ENCODE measurements at regions not wholly inside any gene's neighbourhood (a gene's known extent, or its start where the extent isn't known, plus 50 kb on each side); places are given as distances from the start of the nearest gene placed in this dataset.

DNA sequence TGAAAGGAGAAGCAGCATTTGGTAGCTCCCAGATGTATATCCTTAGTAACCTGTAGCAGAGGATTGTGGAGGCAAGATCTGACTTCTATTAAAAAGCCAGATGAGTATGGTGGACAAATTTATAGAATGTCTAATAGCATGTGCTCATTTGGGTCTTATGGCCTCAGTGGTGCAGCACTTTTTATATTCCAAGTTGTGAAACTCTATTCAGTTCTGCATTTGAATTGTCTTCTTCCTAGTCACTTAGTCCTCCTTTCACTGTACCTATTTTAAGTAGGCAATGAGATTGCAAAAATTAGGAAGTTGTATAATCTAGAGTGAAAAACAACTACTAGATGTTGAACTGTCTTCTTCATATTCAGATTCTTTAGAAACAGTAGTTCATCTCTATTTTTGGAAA, 412.5 kb upstream of the PCDH9 start:
- DNase-seq, result peak in 2 of 4 experiments; percentile 52 to 61

DNA sequence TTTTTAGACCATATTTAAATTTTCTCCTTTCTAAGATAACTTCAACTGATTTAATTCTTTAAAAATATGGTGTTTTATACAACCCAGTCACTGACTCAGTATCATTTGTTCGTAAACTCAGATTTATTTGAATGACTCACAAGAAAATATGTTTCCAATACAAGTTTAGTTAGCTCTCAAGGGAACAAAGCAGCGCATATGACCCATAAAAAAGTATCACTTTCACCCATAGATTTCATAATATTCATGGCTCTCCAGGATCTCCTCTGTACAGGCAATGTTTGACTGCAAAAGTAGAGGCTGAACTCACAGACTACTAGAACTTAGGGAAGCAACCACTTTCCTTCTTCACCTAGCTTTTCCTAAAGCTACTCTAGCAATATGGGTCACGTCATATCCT, 405.6 kb upstream of the PCDH9 start:
- no peak for DNase-seq

DNA sequence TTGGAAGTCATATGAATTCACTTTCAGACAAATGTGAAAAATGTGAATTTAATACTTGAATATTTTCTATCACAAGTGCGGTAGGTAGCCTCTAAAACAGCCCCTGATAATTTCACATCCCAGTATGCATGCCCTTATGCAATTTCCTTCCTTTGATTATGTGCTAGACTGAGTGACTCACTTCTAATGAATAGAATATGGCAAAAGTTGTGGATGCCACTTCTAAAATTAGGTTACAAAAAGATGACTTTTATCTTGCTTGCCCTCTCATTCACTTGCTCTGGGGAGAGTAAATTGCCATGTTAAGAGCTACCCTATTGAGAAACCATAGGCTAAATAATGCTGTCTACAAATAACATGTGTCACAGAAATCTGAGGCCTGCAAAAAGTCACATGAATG, 402.5 kb upstream of the PCDH9 start:
- DNase-seq, result peak in 3 of 4 experiments; percentile 15 to 54 (median 46)

DNA sequence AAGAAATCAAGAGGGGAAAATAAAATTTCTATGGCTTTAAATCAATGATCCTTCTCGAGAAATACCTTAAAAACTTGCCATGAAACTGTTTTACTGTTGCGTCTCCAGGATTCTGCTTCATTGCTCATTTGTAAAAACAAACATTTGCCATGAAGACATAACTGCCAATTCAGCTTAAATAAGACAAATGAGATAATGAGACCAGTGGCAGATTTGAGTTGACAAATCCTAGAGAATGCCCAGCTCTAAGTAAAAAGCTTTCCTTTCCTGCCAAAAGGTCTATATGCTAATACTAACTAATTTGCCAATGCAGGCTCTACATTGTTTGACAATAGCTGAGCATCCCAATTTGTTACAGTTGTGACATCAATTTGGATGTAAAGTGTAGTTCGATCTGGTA, 400.5 kb upstream of the PCDH9 start:
- no peak for DNase-seq

DNA sequence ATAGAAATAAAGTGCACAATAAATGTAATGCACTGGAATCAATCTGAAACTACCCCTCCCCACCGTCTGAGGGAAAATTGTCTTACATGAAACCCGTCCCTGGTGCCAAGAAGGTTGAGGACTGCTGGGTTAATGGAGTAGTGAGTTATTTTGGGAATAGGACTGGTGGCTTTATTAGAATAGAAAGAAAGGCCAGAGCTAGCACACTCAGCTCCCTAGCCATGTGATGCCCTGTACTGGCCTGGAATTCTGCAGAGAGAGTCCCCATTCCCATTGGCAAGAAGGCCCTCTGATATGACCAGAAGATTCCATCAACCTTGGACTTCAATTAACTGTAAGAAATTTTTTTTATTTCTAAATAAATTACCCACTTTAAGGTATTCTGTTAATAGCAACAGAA, 393.5 kb upstream of the PCDH9 start:
- DNase-seq, result no peak

DNA sequence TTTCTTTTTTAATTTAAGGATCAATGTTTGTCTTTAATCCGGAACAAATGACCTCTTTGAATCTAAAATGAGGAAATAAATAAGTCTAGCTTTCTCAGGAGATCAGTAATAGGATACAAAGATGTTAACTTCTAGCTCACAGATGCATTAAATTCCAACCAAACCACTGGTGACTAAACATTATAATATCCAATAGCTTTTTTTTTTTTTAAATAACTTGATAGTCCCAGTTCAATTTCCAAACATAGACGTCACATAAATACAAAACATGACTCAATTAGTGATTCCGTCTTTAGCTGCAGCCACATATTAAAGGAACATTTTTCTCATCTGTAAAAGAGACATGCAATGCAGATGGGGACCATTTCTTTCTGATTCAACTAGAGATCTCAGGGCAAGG, 390.5 kb upstream of the PCDH9 start:
- DNase-seq, result no peak

DNA sequence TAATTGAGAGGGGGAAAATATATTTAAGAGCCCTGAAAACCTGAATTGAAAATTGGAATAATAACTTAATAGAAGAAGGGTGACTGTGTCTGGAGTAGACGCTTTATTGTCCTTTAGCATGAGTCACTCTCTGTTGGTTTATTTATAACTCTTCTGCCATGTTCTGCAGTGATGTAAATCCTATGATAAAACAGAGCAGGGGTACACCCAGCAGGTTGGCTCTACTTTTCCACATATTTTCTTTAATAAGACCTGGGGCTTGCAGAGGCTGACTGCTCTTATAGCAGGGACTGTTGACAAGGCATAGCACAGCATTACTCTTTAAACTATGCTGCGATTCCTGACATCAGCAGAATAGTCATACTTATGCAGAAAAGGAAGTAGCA, 389.9 kb upstream of the PCDH9 start:
- DNase-seq, result peak; percentile 15 to 57 (median 24)

DNA sequence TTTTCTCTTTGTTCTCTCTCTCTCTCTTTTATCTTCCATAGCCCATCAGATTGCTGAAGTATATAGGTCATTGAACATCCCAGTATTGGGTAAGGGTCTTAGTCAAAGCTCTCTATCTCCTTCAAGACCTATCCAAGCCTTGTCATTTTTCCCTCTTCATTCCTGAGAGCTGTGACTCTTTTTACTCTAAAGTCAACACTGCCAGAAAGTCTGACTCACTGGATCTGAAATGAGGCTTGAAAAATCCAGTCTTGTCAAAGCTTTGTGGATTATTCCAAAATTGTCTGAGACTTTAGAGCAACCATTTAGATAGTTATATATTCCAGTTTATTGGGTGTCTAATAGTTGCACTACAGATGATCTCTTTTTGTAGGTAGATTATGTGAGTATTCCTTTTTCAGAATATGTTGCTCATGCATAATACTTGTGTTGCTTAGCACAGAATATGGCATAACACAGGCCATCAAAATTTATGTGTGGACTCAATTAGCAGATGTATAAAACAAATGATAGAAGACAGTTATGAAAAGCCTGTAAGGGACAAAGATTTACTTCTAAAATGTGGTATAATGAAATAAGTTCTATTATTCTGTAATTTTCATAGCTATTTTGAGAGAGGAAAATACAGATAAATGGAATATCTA, 389.3 kb upstream of the PCDH9 start:
- no peak for DNase-seq

DNA sequence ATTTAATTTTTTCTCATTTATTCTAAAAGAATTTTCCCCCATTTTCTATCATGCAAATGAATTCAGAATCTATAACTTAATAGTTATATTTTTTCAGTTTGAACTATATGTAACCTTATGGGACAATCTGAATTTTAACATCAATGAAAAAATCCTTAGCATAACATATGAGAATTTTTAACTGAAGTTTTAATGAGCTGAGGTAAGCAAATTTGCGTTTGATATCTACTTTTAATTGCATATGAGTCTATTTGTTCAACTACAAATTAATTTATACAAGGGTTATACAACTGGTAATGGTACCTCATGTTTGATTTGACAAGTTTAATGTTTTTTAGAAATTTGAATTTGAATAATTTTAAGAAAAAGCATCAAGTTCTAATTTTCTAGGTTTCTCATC, 384.4 kb upstream of the PCDH9 start:
- no peak for DNase-seq

DNA sequence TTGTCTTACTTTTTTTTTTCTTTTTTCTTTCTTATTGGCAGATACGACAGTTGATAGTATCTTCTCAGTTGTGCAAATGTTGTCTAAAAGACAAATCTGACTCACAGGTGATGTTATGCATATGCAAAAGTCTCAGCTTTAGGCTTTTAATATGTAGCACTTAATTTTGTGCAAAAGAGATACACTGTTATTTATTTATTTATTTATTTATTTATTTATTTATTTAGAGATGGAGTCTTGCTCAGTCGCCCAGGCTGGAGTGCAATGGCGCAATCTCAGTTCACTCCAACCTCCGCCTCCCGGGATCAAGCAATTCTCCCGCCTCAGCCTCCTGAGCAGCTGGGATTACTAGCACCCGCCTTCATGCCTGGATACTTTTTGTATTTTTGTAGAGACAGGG, 383.9 kb upstream of the PCDH9 start:
- no peak for DNase-seq

DNA sequence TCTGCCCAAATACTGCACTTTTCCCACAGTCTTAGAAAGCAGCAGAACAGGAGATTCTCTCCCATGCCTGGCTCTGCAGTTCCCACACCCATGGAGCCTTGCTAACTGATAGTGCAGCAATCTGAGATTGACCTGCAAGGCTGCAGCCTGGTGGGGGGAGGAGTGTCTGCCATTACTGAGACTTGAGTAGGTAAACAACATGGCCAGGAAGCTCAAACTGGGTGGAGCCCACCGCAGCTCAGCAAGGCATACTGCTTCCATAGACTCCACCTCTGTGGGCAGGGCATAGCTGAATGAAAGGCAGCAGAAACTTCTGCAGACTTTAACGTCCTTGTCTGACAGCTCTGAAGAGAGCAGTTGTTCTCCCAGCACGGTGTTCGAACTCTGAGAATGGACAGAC, 358.5 kb upstream of the PCDH9 start:
- no peak for DNase-seq

DNA sequence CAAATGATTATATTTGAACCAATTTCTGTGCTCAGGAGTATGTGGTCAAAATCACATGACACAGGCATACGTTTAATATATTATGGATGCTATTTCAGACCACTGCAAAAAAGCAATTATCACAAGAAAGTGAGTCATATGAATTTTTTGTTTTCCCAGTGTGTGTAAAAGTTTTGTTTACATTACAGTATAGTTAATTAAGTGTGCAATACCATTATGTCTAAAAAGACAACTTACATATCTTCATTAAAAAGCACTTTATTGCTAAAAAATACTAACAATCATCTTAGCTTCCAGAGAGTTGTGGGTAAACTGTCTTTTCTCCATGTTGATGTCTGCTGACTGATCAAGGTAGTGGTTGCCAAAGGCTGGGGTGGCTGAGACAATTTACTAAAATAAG, 347.2 kb upstream of the PCDH9 start:
- no peak for DNase-seq

DNA sequence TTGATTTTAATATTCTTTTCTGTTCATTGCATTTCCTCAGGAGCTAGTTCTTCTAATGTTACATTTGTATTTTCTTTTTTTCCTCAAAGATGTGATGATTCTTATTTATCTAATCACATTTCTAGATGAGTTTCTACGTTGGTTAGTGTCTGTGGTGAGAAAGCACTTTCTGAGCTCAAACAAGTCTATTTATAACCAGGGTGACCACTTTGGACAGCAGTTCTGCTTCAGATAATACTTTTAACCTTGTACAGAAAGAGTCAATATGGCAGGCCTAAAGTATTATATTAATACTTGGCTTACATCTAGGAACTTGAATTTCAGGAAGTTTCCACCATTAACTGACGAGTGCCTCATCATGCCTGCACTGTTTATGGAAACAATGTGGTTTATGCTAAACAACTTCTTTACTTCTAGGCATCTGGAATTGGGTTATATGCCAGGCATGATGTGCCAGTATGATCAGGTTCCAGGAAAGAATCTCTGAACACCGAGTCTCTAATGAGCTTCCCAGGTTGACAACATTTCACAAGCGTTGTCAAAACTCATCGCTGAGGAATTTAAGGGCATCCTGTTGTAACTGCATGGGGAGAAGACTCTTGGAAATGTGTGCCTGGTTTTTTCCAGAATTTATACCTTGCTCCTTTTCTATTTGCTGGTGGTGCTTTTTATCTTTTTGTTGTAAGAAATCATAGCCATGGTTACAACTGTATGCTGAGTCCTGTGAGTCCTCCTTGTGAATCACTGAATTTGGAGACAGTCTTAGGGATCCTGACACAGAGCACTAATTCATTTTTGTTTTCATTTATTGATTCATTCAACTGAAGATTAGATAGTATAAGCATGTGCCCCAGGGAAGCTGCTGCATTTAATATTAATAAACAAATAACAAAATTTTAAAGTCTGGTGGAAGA, 344.4 kb upstream of the PCDH9 start:
- DNase-seq, result no peak

DNA sequence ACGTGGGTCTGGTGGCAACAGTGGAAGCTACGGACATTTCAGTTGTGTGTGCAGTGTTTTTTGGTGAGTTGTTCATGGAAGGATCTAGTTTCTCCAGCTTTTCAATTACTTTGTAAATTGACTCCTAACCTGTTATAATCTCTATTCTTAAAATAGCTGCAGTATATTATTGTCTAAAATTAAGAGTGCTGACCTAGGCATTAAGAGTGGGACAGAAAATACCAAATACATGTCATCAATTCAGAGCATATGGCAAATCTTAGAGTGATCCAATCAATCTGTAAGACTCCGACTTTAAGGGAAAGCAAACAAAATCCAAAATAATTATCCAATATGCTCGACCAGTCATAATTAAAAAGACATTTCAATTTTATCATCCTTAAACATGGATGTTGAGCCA, 338.1 kb upstream of the PCDH9 start:
- DNase-seq, result no peak

DNA sequence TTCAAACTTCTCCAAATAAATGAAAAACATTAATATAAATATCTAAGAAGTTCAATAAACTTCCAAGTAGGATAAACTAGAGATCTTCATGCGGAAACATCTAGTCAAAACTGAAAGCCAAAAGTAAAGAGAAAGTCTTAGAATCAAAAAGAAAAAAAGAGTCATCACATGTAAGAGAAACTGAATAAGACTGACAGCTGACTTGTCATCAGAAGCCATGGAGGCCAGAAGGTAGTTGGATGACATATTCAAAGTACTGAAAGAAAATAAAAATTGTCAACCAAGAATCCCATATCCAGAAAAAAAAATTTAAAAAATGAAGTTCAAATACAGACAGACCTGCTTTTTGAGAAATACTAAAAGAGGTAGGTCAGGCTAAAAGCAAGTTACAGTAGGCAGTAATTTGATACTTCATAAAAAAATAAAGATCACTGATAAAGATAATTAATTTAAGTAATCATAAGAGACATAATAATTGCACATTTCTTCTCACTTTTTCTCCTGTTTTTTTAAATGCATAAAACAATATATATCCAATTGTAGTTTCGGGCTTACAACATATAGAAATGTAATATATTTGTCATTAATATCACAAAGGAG, 327.6 kb upstream of the PCDH9 start:
- no peak for DNase-seq

DNA sequence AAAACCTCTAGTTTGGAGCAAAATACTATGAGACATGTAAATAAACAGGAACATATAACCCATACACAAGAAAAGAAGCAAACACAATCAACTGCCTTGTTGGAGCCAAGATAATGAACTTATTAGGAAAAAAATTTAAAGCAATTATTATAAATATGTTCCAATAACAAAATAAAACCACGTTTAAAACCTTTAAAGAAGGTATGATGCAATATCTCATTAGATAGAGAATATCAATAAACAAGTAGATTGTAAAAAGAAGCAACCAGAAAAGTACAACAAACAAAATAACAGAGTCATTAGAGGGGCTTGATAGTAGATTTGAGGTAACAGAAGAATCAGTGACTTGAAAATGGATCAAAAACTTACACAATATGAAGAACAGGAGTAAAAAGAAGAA, 327.0 kb upstream of the PCDH9 start:
- no peak for DNase-seq

DNA sequence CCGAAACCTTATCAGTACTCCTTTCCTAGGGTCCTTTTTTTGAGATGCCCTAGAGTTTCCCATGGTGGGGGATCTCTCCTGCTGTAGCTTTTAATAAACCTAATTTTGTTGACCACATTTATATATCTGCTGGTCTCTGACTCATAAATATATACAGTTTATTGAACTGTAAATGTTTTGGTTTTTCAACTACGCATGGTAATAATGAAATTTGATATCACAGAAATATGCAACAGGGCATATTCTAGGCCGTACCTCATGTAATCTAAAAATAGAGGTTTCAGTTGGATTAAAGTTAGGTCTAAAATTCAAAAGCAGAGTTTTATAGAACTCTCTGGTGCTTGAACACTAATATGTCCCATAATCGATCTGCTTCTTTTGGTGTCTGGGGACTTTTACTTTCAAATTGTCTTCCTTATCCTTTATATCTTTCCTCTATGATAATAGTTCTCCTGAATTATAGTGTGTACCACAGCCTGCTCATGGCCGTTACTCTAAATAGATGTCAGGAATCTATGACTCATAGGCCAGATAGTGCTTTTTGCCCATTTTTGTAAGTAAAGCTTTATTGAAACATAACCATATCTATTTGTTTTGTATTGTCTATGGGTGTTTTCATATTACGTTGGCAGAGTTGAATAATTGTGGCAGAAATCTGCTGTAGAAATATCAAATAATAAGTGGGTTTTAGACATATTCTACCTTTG, 324.8 kb upstream of the PCDH9 start:
- no peak for DNase-seq

DNA sequence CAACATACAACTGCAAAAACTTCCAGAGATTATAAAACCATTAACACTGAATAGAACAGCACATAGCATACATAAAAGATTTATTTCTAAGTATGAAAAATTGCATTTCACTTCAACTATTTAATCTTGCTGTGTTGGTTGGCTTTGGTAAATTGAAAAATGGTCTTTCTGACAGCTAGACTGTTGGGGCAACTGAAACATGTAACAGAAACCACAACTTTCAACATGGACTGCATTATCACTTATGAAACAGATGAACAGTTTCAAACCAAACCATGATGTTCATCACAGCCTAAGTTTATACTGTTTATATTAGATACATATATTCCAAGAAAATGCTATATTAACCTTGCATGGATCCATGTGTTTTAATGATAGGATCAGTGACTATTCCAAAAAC, 324.1 kb upstream of the PCDH9 start:
- no peak for DNase-seq

DNA sequence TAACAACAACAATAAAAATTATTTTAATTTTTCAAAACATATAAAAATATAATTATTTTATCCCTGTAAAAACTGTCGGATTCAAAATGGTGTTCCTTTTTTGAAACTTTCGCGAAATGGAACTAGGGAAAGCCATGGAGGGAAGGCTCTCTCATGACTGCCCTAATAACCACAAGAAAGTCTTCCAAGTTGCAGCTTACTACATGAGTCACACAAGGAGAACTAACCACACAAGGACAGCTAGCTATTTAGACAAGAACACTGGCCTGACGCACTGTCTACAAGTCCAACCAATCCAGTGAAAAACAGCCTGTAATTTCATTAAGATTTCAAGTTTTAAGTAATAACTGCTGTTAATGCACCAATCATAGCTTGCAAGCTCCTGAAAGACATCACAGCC, 319.2 kb upstream of the PCDH9 start:
- DNase-seq, result peak in 1 of 4 experiments; percentile 2

DNA sequence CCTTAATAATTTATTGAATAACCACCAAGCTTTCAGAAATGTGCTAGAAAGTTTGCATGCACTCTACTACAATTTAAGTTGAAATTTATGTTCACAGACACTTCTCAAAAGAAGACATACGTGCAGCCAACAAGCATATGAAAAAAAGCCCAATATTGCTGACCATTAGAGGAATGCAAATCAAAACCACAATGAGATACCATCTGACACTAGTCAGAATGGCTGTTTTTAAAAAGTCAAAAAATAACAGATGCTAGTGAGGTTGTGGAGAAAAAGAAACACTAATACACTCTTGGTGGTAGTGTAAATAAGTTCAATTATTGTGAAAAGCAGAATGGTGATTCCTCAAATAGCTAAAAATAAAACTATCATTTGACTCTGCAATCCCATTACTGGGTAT, 308.8 kb upstream of the PCDH9 start:
- DNase-seq, result no peak

DNA sequence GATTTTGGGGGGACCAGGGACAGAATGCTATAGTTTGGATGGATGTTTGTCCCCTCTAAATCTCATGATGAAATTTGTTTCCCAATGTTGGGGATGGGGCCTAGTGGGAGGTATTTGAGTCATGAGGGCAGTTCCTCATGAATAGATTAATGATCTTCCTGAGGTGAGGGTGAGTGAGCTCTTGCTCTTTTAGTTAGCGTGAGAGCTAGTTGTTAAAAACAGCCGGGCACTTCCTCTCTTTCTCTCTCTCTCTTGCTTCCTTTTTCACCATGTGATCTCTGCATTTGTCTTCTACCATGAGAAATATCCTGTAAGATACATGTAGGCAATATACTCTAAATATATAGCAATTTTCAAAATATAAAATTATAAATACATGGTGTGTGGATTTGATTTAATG, 290.8 kb upstream of the PCDH9 start:
- DNase-seq, result peak; percentile 17 to 67 (median 48)

DNA sequence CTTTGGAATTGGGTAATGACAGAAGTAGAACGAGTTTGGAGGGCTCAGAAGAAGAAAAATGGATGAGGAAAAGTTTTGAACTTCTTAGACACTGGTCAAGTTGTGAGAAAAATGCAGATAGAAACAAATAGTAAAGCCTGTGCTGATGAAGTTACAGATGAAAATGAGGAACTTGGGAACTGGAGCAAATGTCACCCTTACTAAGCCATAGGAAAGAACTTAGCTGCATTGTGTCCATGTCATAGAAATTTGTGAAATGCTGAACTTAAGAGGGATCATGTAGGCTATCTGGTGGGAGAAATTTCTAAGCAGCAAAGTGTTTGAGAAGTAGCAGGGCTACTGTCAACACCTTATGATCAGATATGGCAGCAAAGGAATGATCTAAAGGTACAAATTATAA, 289.2 kb upstream of the PCDH9 start:
- peak; percentile 13 to 64 (median 37) for DNase-seq

DNA sequence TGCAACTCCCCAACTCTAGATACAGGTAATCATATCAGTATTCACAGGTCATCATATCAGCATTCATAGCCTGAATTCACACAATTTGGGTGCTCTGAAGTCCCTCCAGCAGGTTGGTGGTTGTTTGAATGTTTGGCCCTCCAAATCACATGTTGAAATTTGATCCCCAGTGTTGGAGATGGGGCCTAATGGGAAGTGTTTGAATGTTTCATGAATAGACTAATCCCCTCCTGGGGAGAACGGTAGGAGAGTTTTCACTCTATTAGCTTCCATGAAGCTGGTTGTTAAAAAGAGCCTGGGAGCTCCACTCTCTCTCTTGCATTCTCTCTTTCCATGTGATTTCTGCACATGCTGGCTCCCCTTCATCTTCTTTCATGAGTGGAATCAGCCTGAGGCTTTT, 288.6 kb upstream of the PCDH9 start:
- no peak for DNase-seq
